GM06990 (cell line): ENCODE measurements at regions not wholly inside any gene's neighbourhood (a gene's known extent, or its start where the extent isn't known, plus 50 kb on each side); places are given as distances from the start of the nearest gene placed in this dataset.

Experiments
- DNase-seq: peaks from one replicate; pipeline ENCODE4 v3.0.0-alpha.2; 2011; ENCODE audit not compliant: insufficient read length; ENCODE audit errors: extremely low read depth
- H3K27me3 ChIP-seq: replicated peaks from 2 replicates; pipeline ENCODE4 v1.6.0; 2011; ENCODE audit warnings: low read length; ENCODE audit not compliant: control insufficient read depth, insufficient read depth
- H3K36me3 ChIP-seq: 2 replicates; pipeline ENCODE4 v1.5.1; 2011; ENCODE audit warnings: low read length; ENCODE audit not compliant: control insufficient read depth, insufficient read depth
- H3K4me3 ChIP-seq: replicated peaks from 2 replicates; pipeline ENCODE4 v1.5.1; 2011; ENCODE audit warnings: low read depth, mild to moderate bottlenecking, control low read depth, low read length
- TF ChIP-seq, protein P1 (sequence below): IDR thresholded peaks from 2 replicates; pipeline ENCODE4 v1.5.1; 2011; ENCODE audit warnings: low read length, control low read depth, mild to moderate bottlenecking, inconsistent platforms; ENCODE audit not compliant: insufficient read depth, poor library complexity, severe bottlenecking

DNA sequence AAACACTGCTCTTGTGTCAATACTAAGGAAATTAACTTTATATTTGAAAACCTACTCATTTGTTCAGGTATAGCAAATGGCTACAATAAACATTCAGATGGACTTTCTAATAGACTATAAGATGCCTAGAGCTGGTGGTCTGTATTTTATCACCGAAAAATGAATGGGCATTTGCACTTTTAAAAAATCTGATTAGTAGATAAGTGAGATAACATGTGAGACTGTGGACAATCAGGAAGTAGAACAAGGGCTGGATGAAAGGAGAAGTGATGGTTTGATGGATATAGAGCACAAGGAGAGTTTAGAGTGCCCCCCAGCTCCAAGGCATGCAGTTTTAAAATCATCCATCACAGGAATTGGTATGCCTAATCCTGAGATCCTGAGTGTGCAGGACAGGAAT lies 308.4 kb upstream of the RARB start:
- DNase-seq: no peak

DNA sequence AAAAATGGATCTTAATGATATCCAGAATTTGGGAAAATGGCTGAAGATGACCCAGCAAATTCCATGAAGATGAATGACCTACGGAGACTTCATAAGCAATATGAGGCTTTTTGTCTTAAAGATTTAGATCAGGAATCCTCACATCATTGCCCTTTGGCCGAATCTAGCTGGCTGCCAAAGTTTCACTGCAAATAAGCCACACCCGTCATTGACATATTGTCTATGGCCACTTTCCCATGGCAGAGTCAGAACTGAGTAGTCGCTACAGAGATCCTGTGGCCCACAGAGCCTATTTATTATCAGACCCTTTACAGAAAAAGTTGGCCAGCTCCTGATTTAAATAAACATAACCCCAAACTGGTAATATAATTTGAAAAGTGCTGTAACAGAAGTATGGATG lies 307.4 kb upstream of the RARB start:
- Histone ChIP-seq H3K4me3 (no peak overlapping the region), H3K27me3 (no peaks in the 10 kb centered on the region), H3K36me3 (no peaks in the 10 kb centered on the region)
- DNase-seq: no peak
- TF ChIP-seq, protein P1, sequence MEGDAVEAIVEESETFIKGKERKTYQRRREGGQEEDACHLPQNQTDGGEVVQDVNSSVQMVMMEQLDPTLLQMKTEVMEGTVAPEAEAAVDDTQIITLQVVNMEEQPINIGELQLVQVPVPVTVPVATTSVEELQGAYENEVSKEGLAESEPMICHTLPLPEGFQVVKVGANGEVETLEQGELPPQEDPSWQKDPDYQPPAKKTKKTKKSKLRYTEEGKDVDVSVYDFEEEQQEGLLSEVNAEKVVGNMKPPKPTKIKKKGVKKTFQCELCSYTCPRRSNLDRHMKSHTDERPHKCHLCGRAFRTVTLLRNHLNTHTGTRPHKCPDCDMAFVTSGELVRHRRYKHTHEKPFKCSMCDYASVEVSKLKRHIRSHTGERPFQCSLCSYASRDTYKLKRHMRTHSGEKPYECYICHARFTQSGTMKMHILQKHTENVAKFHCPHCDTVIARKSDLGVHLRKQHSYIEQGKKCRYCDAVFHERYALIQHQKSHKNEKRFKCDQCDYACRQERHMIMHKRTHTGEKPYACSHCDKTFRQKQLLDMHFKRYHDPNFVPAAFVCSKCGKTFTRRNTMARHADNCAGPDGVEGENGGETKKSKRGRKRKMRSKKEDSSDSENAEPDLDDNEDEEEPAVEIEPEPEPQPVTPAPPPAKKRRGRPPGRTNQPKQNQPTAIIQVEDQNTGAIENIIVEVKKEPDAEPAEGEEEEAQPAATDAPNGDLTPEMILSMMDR: no peak

More for the DNA sequence above, 308.4 kb upstream of the RARB start:
- Histone ChIP-seq H3K4me3 (no peak overlapping the region), H3K27me3 (no peaks in the 10 kb centered on the region), H3K36me3 (no peaks in the 10 kb centered on the region)
- TF ChIP-seq, protein P1: no peak

DNA sequence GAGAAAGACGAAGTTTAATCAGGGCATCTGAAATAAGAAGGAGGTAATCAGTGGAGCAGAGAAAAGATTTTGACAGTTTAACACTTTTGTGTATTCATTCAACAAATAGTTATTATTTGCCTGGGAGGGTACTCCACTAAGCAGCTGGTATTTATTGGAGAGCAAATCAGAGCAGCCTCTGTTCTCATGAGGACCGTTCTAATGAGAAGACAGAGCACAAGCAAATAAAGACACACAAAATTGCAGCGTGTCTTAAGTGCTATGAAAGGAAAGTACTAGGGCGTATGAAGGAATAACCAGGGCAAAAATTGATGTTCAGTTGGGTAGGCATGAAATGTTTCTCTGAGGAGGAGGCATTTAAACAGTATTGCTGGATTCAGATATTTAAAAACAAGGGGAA lies 302.9 kb upstream of the RARB start:
- H3K36me3 ChIP-seq: no peaks in the 10 kb centered on the region
- DNase-seq: no peak
- no peak overlapping the region for H3K4me3 ChIP-seq
- TF ChIP-seq, protein P1: no peak
- no peaks in the 10 kb centered on the region for H3K27me3 ChIP-seq

DNA sequence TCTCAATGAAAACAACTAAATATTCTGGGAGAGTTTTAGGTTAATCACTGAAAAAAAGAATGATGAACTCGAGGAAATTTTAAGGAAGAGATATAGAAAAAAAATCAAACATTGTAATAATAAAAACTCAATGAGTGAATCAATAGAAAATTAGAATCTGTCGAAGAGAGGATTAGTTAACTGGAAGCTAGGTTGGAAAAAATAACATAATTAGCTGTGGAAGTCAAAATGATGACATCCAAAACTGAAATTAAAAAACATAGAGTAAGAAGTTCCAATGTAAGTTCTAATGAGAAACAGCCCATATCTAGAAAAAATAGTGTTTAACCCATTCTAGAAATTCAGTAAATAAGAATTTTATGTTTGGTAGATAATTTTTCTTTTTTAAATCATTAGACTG lies 299.3 kb upstream of the RARB start:
- no peaks in the 10 kb centered on the region for H3K36me3 ChIP-seq
- no peaks in the 10 kb centered on the region for H3K27me3 ChIP-seq
- H3K4me3 ChIP-seq: no peak overlapping the region
- no peak for DNase-seq
- TF ChIP-seq, protein P1: no peak

DNA sequence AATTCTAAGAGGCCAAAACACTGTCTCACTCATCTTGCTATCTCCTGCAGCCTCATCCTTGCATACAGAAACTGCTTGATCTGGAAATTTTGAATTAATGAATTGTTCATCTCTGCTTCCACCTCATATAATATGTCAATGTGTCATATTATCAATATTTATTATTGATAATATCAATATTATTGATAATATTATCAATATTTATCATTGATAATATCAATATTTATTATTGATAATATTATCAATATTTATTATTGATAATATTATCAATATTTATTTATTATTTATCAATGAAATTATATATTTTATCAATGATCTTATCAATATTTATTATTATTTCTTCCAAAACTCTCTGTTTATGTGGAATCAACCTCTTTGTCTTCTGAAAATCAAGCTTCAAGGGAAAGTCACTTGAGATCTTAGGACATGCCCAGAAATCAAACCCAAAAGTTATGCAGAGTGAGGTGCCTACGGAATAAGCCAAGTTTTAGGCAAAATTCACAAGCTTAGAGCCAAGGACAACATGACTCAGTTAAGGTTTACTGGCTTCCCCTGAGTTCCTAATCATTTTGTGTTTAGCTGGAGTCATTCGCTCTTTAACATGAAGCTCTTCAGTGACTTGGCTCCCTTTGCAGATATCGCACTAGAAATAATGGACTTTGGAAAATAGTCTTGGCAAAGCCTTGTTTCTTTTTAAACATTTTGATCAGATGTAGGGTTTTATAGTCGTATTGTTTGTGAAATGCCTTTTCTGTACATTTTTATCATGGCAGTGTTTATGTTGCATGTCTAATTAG lies 297.1 kb upstream of the RARB start:
- no peaks in the 10 kb centered on the region for H3K36me3 ChIP-seq
- no peak overlapping the region for H3K4me3 ChIP-seq
- DNase-seq: no peak
- TF ChIP-seq, protein P1: no peak
- H3K27me3 ChIP-seq: no peaks in the 10 kb centered on the region
